SK-N-MC (cell line): ENCODE measurements at regions not wholly inside any gene's neighbourhood (a gene's known extent, or its start where the extent isn't known, plus 50 kb on each side); places are given as distances from the start of the nearest gene placed in this dataset.

Experiments used
- EZH2 ChIP-seq: fragments of 200-600 bp; sonication (generic); IDR thresholded peaks from one replicate; pipeline ENCODE4 v1.6.1; 2017; ENCODE audit warnings: antibody characterized with exemption
- POLR2AphosphoS5 ChIP-seq: IDR thresholded peaks from 2 replicates; pipeline ENCODE4 v1.6.1; 2012; ENCODE audit warnings: mild to moderate bottlenecking, low read depth, low read length, borderline replicate concordance

GRCh38 chr5:125117566-125117965 lies 371.1 kb upstream of the ZNF608 start:
- TF ChIP-seq EZH2 (no peak), POLR2AphosphoS5 (no peak)
